Upper lobe of left lung (tissue), 6 donors: ENCODE measurements at regions not wholly inside any gene's neighbourhood (a gene's known extent, or its start where the extent isn't known, plus 50 kb on each side); places are given as distances from the start of the nearest gene placed in this dataset.

Source experiments
- ATAC-seq, 2 donors: fragments of 200-7000 bp; cut with Tn5 transposase; one replicate each; pipeline ENCODE4 v1.9.1; 2022; ENCODE audit warnings: mild to moderate bottlenecking in 2 of 2, moderate library complexity in 2 of 2; ENCODE audit not compliant: low FRiP score in 2 of 2
- DNase-seq, 2 donors: peaks; one replicate each; pipeline ENCODE4 v3.0.0-alpha.2; 2019 to 2020
- H3K27ac ChIP-seq, 4 donors: fragments of 200-600 bp; sonication (generic); one replicate each; pipeline ENCODE4 v1.5.1; 2016 to 2019
- H3K27me3 ChIP-seq, 4 donors: fragments of 200-600 bp; sonication (generic); one replicate each; pipeline ENCODE4 v1.5.1; 2017 to 2019
- H3K36me3 ChIP-seq, 4 donors: fragments of 200-600 bp; sonication (generic); one replicate each; pipeline ENCODE4 v1.5.1; 2016 to 2019
- H3K4me1 ChIP-seq, 4 donors: fragments of 200-600 bp; sonication (generic); one replicate each; pipeline ENCODE4 v1.5.1; 2018 to 2019
- H3K4me3 ChIP-seq, 4 donors: fragments of 200-600 bp; sonication (generic); one replicate each; pipeline ENCODE4 v1.5.1; 2017 to 2019; ENCODE audit warnings: mild to moderate bottlenecking in 2 of 4, moderate library complexity in 1 of 4
- H3K9me3 ChIP-seq, 4 donors: fragments of 200-600 bp; sonication (generic); one replicate each; pipeline ENCODE4 v1.5.1; 2018 to 2019
- CTCF ChIP-seq, 6 experiments: fragments of 450-650 bp in 4 of 6; fragments of 200-600 bp in 2 of 6; sonication (generic) in 2 of 6; IDR thresholded peaks; one replicate each; pipeline ENCODE4 v1.5.1; 2016 to 2019; ENCODE audit warnings: antibody characterized with exemption in 6 of 6
- EP300 ChIP-seq, 4 donors: sonication (generic); formaldehyde crosslinking; IDR thresholded peaks; one replicate each; pipeline ENCODE4 v1.5.1; 2017; ENCODE audit warnings: antibody characterized with exemption in 4 of 4, control low read depth in 2 of 4
- POLR2A ChIP-seq, 4 donors: fragments of 450-650 bp; IDR thresholded peaks; one replicate each; pipeline ENCODE4 v1.5.1; 2016 to 2017; ENCODE audit warnings: antibody characterized with exemption in 4 of 4, mild to moderate bottlenecking in 2 of 4
- POLR2AphosphoS5 ChIP-seq, 2 donors: sonication (generic); formaldehyde crosslinking; IDR thresholded peaks; one replicate each; pipeline ENCODE4 v1.5.1; 2017; ENCODE audit warnings: antibody characterized with exemption in 2 of 2
- WGBS, 2 donors: methylation state at CpG; one replicate each; pipeline ENCODE4 v1.1.5; 2017 to 2018; 5-methylcytosine and 5-hydroxymethylcytosine counted together
- donor health status: DM: no; HTN: no; CAD: no; lungs with moderate emphysema.
- donor health status: DM: no; HTN: yes; CAD: no; lungs with severe emphysema.

- DNase-seq (no peak), ATAC-seq (no peak)
- 94 to 96% methylated on average over 1 of the region's 1 CpG for WGBS, 2 donors
- no peaks in the 10 kb centered on the region for H3K27me3 ChIP-seq
- no peaks in the 10 kb centered on the region for H3K4me1 ChIP-seq
- no peak for TF ChIP-seq POLR2A (IDR thresholded peaks at IDR 0.05)
- no peak for TF ChIP-seq CTCF (IDR thresholded peaks at IDR 0.05)
- no peak for TF ChIP-seq POLR2AphosphoS5 (IDR thresholded peaks at IDR 0.05)
- no peak for TF ChIP-seq EP300 (IDR thresholded peaks at IDR 0.05)
- H3K9me3 ChIP-seq: no peaks in the 10 kb centered on the region
- no peak overlapping the region for H3K27ac ChIP-seq
- H3K4me3 ChIP-seq: no peak overlapping the region
- no peaks in the 10 kb centered on the region for H3K36me3 ChIP-seq
Measured at GRCh38 chr5:86756839-86757238, 139.1 kb downstream of the COX7C start.

- WGBS, 2 donors: 72 to 74% methylated on average over 5 of the region's 5 CpGs
- Histone ChIP-seq H3K27me3 (no peaks in the 10 kb centered on the region), H3K9me3 (no peaks in the 10 kb centered on the region), H3K4me1 (no peaks in the 10 kb centered on the region), H3K4me3 (no peak overlapping the region), H3K27ac (no peak overlapping the region), H3K36me3 (no peaks in the 10 kb centered on the region)
- DNase-seq (no peak), ATAC-seq (no peak)
- TF ChIP-seq POLR2A (IDR thresholded peaks at IDR 0.05): no peak
- no peak for TF ChIP-seq POLR2AphosphoS5 (IDR thresholded peaks at IDR 0.05)
- no peak for TF ChIP-seq CTCF (IDR thresholded peaks at IDR 0.05)
- no peak for TF ChIP-seq EP300 (IDR thresholded peaks at IDR 0.05)
Measured at GRCh38 chr5:86757824-86758223, 140.1 kb downstream of the COX7C start.

GRCh38 chr5:86760661-86761060, 142.9 kb downstream of the COX7C start:
- H3K4me1 ChIP-seq: no peaks in the 10 kb centered on the region
- no peak overlapping the region for H3K4me3 ChIP-seq
- no peaks in the 10 kb centered on the region for H3K9me3 ChIP-seq
- H3K27ac ChIP-seq: no peak overlapping the region
- no peaks in the 10 kb centered on the region for H3K36me3 ChIP-seq
- ATAC-seq (no peak), DNase-seq (no peak)
- no peaks in the 10 kb centered on the region for H3K27me3 ChIP-seq
- WGBS, 2 donors: 49 to 57% methylated on average over 2 of the region's 2 CpGs
- no peak for TF ChIP-seq POLR2AphosphoS5 (IDR thresholded peaks at IDR 0.05)
- TF ChIP-seq EP300 (IDR thresholded peaks at IDR 0.05): no peak
- TF ChIP-seq POLR2A (IDR thresholded peaks at IDR 0.05): no peak
- no peak for TF ChIP-seq CTCF (IDR thresholded peaks at IDR 0.05)

GRCh38 chr5:86763929-86764328, 146.2 kb downstream of the COX7C start:
- Histone ChIP-seq H3K27ac (no peak overlapping the region), H3K36me3 (no peaks in the 10 kb centered on the region), H3K4me1 (no peaks in the 10 kb centered on the region), H3K9me3 (no peaks in the 10 kb centered on the region), H3K27me3 (no peaks in the 10 kb centered on the region), H3K4me3 (no peak overlapping the region)
- TF ChIP-seq CTCF (IDR thresholded peaks at IDR 0.05) (no peak), EP300 (IDR thresholded peaks at IDR 0.05) (no peak), POLR2AphosphoS5 (IDR thresholded peaks at IDR 0.05) (no peak), POLR2A (IDR thresholded peaks at IDR 0.05) (no peak)
- 68 to 80% methylated on average over 1 of the region's 1 CpG for WGBS, 2 donors
- ATAC-seq: no peak
- DNase-seq: no peak

- no peak for TF ChIP-seq EP300 (IDR thresholded peaks at IDR 0.05)
- no peak for TF ChIP-seq CTCF (IDR thresholded peaks at IDR 0.05)
- TF ChIP-seq POLR2AphosphoS5 (IDR thresholded peaks at IDR 0.05): no peak
- no peak for TF ChIP-seq POLR2A (IDR thresholded peaks at IDR 0.05)
- 54 to 61% methylated on average over 3 of the region's 3 CpGs for WGBS, 2 donors
- Histone ChIP-seq H3K9me3 (no peaks in the 10 kb centered on the region), H3K36me3 (no peaks in the 10 kb centered on the region), H3K27ac (no peak overlapping the region), H3K4me3 (no peak overlapping the region), H3K4me1 (no peaks in the 10 kb centered on the region), H3K27me3 (no peaks in the 10 kb centered on the region)
- no peak for ATAC-seq
- DNase-seq: no peak
Measured at GRCh38 chr5:86765778-86766502, 148.2 kb downstream of the COX7C start.
